ENCODE measurements at regions not wholly inside any gene's neighbourhood (a gene's known extent, or its start where the extent isn't known, plus 50 kb on each side); places are given as distances from the start of the nearest gene placed in this dataset.
"Not testable (repeated sequence)": the region's sequence is repeated elsewhere in the genome, so short reads cannot be mapped to it uniquely, and the experiment has no call there.

- DNase-seq: no peak
Measured at GRCh38 chr3:197366301-197367044, 68.1 kb upstream of the DLG1 start.

- DNase-seq: no peak
Measured at GRCh38 chr3:197365586-197365985, 67.2 kb upstream of the DLG1 start.

GRCh38 chr3:197364410-197365071, 66.1 kb upstream of the DLG1 start:
- DNase-seq: no peak

GRCh38 chr3:197363553-197364409, 65.4 kb upstream of the DLG1 start:
- DNase-seq: no peak

- DNase-seq: no peak
Measured at GRCh38 chr3:197362081-197362480, 63.7 kb upstream of the DLG1 start.

GRCh38 chr3:197360095-197360494, 61.7 kb upstream of the DLG1 start:
- DNase-seq: not testable (repeated sequence)

- not testable (repeated sequence) for DNase-seq
Measured at GRCh38 chr3:197359476-197359875, 61.1 kb upstream of the DLG1 start.

GRCh38 chr3:197356741-197357140, 58.3 kb upstream of the DLG1 start:
- DNase-seq: no peak

- no peak for DNase-seq
Measured at GRCh38 chr3:197356275-197356674, 57.9 kb upstream of the DLG1 start.

GRCh38 chr3:197355713-197356112, 57.3 kb upstream of the DLG1 start:
- no peak for DNase-seq

GRCh38 chr3:197354568-197355001, 56.2 kb upstream of the DLG1 start:
- no peak for DNase-seq

- DNase-seq: no peak
Measured at GRCh38 chr3:197353867-197354567, 55.6 kb upstream of the DLG1 start.

GRCh38 chr3:197353001-197353866, 54.8 kb upstream of the DLG1 start:
- DNase-seq: no peak

- no peak for DNase-seq
Measured at GRCh38 chr3:197352382-197352781, 54.0 kb upstream of the DLG1 start.

- DNase-seq: no peak
Measured at GRCh38 chr3:197350446-197350845, 52.0 kb upstream of the DLG1 start.

GRCh38 chr3:197349368-197349767, 51.0 kb upstream of the DLG1 start:
- no peak for DNase-seq
